Fibroblast of skin of right biceps (primary cell): ENCODE measurements at regions not wholly inside any gene's neighbourhood (a gene's known extent, or its start where the extent isn't known, plus 50 kb on each side); places are given as distances from the start of the nearest gene placed in this dataset.
A peak's percentile ranks its signal among the peaks of the same experiment; 100 is the strongest.
"Not testable (repeated sequence)": the region's sequence is repeated elsewhere in the genome, so short reads cannot be mapped to it uniquely, and the experiment has no call there.

Source experiments
- DNase-seq: peaks from one replicate; pipeline ENCODE4 v3.0.0-alpha.2; 2013

- DNase-seq, result no peak
Observed at GRCh38 chr12:83665634-83666218, 979.0 kb downstream of the TMTC2 start.

- no peak for DNase-seq
Observed at GRCh38 chr12:83664650-83665049, 977.9 kb downstream of the TMTC2 start.

GRCh38 chr12:83660727-83661358, 974.1 kb downstream of the TMTC2 start:
- no peak for DNase-seq

DNA sequence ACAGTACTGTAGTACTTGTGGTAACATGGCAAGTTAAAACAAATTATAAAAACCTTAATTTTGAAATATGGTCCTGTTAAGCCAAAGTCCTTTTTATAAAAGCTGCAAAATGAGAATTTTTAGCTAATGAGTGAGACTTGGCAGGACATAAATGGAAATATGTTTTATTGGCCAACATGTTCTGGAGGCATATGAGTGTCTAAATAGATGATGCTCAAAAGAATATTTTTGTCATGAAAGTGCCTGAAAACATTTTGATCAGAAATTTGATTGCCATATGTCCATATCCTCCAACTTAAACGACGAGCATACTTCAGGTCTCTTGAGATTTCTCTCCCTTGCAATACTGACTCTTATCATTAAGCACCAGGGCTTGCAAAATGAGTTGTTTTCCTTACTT, 972.6 kb downstream of the TMTC2 start:
- no peak for DNase-seq

- no peak for DNase-seq
Observed at GRCh38 chr12:83656004-83656403, 969.3 kb downstream of the TMTC2 start.

GRCh38 chr12:83642205-83642604, 955.5 kb downstream of the TMTC2 start:
- DNase-seq, result no peak

DNA sequence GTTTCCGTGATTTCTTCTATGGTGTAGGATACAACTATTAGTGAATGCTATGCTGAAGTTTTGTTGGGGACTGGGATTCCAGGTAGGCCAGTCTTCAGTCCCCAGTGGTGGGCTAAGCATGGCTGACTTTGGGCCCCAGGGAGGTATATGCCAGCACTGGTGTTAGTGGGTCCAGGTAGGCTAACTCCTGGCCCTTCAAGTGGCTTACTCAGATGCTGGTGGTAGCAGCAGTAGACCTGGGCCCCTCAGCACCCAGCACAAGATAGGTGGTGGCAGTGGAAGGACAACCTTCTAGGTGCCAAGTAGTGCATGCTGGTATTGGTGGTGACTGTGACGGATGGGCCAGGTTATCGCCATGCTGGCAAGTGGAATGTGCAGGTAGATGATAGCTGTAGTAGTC, 955.1 kb downstream of the TMTC2 start:
- DNase-seq, result no peak

DNA sequence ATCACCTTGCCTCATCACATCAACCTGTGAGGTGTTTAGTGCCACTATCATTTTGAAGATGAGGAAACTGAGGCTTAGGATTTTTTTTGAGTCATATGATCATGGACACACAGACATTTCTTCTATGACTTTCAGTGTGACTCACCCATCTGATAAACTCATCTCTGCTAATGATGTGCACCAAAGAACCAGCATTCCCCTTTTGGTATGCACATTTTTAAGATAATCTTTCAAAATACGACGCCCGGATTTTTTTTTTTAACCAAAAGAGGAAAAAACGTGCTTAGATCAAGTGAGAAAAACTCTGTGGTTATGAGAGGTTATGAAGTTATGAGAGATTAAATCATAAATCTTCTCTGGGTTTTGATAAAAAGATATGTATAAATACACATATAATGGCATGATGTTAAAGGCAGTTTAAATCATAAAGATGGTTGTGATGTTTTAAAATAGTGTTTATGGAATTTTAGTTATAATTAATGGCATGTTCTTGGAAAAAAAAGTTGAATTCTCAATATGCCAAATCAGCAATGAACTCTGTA, 948.1 kb downstream of the TMTC2 start:
- DNase-seq, result peak; percentile 65

DNA sequence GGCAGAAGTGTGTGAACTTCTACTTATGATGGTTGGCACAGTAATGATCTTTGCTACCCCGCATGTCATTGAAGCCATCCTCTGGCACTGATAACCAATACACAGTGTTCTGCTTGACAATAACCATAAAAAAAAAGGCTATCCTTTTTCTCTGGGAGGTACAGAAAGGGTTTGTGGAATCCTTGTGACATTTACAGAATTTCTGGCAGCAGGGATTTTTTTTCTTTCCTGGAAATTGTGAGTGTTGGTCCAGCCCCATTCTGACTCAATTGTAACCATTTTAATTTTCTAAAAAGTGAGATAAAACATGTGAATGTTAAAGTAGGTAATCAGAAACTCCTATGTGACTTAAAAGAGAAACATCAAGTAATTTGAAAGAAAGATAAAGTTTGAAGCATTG, 943.8 kb downstream of the TMTC2 start:
- DNase-seq, result no peak

DNA sequence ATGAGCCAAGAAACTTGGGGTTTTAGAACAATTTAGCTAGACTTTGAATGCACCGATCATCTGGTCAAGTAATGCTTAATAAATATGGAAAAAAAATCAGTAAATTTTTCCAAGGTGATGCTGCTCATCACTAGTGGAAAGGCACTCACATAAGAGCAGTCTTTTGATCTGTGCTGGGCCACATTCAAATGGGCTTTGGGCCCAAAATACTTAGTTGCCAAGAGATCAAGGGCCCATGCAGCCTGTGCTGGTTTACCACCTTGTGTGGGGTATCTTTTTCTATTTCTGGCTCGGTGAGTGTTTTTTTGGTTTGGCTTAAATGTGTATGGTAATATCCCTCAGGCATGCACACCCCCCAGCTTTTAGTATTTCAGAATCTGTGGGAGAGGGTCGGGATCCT, 943.2 kb downstream of the TMTC2 start:
- DNase-seq, result no peak

DNA sequence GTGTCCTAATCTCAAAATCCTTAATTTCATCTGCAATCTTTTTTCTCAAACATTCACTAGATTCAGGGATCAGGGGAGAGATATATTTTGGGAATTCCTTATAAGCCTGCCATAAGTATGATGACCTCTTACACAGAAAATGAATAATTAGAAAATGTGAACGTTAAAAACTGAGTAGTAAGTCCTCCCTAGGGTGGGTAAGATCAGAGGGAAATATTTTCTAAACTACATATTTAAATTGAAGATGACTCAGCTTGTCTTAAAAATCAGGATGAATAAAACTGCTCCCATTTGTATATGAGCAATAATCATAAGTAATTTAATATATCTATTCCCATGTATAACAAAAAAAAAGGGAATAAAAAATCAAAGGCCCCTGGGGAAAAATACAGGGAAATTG, 935.5 kb downstream of the TMTC2 start:
- no peak for DNase-seq

DNA sequence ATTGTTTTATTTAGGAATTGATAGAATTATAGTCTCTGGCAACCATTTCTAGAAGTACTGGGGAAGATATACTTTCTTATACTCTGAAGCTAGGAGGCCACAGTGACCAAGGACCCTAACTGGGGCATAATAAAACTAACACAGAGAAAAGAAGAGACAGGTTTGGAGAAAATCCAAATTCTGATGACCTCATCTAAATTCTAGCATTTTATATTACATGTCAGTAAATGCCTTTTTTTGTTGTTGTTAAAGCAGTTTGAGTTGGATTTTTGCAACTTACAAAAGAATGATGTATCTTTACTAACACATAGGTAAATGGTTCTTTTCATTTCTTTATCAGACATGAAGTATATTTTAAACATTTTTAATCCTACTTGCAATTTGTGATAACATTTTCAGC, 933.3 kb downstream of the TMTC2 start:
- DNase-seq, result no peak

DNA sequence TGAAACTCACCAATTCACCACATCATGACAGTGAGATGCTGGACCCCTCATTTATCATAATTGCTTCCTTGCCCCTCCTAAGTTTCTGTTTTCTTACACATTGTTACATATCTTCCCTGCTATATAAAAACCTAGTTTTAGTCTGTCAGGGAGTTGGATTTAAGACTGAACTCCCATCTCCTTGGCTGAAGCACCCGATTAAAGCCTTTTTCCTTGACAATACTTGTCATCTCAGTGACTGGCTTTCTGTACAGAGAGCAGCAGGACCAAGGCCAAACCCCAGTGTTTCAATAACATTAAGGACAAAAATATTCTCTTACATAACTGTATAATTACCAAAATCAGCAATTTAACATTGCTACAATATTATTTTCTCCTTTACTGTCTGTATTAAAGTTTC, 928.4 kb downstream of the TMTC2 start:
- DNase-seq, result no peak

DNA sequence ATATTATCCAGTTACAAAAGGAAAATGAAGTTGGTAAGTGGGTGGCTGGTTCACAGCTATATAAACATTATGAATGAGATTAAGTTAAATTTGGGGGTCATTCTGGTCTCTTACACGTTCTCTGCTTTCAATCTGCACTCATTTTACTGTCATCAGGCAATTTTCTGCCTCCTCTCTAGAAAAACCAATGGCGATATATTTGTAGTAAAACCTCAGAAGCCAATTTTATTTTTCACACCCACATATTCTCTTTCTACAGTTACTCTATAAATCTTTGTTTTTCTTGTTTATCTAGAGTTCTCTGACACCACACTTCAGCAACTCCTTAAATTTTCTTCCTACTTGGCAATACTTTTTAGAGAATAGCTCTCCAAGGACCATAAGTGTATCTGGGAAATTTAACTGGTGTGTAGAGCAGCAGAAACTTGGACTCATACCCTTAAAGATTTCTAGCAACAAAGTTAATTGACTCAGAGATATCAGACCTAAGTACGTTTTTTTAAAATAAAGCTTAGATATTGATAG, 926.9 kb downstream of the TMTC2 start:
- DNase-seq, result no peak

GRCh38 chr12:83603106-83603505, 916.4 kb downstream of the TMTC2 start:
- no peak for DNase-seq

- no peak for DNase-seq
Observed at GRCh38 chr12:83575326-83575725, 888.6 kb downstream of the TMTC2 start.

DNA sequence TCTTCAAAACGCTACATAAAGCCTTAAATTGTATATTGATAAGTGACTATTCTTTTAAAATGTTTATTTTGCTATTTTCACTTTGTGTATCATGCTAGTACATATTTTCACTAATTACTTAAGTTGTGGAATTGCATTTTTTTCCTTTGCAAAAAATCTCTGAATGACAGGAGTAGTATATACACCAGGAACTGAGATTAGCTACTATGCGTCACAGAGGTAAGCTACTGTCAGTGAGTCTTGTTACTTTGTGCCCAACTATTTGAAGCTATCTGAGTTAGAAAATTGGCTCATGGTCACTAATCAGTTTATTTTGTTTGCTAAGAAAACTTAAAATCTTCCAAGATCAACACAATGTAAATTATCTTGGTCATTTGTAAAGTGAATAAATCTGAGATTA, 887.4 kb downstream of the TMTC2 start:
- no peak for DNase-seq

DNA sequence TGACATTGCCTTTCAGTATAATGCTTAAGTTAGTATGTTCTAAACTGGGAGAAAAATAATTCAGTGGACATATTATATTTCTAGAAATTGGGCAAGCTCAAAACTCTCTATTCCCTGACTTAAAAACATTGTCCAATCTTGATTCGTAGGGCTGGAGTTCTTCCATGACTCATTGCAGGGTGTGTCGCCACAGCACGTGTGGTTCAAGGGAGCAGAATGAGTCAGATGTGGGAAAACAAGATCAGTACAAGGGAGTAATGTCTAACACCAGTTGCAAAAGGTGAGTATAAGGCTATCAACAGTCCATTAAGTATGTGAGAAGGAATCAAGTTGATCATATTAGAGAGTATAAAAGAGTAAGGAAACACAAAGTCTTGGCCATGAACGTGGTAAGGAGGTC, 887.0 kb downstream of the TMTC2 start:
- DNase-seq, result peak; percentile 73

DNA sequence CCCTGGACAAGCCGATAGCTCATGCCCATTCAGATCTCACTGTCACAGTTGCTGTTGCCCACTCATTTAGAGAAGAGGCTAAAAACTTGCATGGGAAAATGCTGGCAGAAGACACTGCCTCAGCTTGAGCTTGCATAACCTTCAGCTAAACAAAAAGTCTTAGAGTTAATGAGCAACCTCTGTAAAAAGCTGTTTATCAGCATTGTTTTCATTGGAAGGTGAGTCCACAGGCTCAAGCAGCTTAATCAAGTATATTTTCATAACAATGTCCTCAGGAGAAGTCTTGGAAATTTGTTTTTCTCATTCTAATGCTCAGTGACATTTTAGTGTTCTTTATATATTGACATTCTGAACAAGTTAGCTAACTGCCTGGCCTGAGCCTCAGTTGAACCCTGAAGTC, 872.9 kb downstream of the TMTC2 start:
- no peak for DNase-seq

DNA sequence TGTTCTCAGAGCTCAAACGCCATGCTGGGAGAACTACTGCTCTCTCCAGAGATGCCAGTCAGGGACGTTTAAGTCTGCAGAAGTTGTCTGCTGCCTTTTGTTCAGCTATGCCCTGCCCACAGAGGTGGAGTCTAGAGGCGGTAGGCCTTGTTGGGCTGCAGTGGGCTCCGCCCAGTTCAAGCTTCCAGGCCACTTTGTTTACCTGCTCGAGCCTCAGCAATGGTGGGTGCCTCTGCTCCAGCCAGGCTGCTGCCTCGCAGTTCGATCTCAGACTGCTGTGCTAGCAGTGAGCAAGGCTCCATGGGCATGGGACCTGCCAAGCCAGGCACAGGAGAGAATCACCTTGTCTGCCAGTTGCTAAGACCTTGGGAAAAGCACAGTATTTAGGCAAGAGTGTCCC, 869.3 kb downstream of the TMTC2 start:
- DNase-seq, result not testable (repeated sequence)

GRCh38 chr12:83541446-83541845, 854.7 kb downstream of the TMTC2 start:
- DNase-seq, result no peak

GRCh38 chr12:83538361-83538965, 851.8 kb downstream of the TMTC2 start:
- no peak for DNase-seq

- DNase-seq, result no peak
Observed at GRCh38 chr12:83537428-83538053, 850.8 kb downstream of the TMTC2 start.

DNA sequence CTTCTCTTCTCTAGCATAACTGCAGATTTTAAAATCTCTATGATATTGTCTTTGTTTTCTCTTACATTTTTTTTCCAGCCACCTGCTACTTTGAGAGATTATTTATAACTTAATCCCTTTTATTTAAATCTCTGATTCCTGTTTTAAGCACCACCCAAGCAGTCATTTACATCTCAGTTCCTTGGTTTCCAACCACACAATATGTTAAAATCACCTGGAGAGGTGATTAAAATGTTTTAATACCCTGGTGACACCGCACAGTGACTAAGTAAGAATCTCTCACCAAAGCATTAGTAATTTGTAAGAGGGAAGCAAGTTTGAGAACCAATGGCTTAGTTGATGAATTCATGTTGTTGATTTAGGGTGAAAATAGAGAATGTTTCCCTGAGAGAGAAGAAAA, 849.8 kb downstream of the TMTC2 start:
- no peak for DNase-seq
